ENCODE measurements at regions not wholly inside any gene's neighbourhood (a gene's known extent, or its start where the extent isn't known, plus 50 kb on each side); places are given as distances from the start of the nearest gene placed in this dataset.

DNA sequence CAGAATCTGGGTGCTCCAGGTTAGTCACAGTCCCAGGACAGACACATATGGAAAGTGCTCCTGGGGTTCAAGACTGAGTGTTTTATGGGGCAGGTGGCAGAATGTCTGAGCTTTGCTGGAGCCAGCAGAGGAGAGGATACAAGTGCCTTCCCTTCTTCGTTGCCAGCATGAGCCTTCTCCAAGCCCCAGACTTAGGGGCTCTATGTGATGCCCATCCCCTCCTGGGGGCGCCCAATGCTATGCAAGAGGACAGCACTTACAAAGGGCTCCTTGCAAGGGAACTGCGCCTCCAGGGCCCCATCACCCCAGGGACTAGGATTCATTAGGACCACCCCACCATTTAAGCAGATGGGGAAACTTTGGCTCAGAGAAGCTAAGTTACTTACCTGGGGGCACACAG is 581.9 kb downstream of the BUD13 start:
- Histone ChIP-seq H3K9me2 (no peaks in the 10 kb centered on the region), H2AFZ (ENCODE audit: low read depth) (no peak overlapping the region), H3F3A (replicated peaks; ENCODE audit: insufficient read depth) (no peaks in the 10 kb centered on the region), H3K9me3 (no peaks in the 10 kb centered on the region), H3K4me3 (ENCODE audit: low read depth in 2 of 2, low read length in 1 of 2) (no peak overlapping the region), H4K20me1 (ENCODE audit: insufficient read depth) (no peaks in the 10 kb centered on the region), H3K4me1 (ENCODE audit: control insufficient read depth in 1 of 2, insufficient read depth in 2 of 2, low read depth in 1 of 2, low read length in 1 of 2) (peaks cover 4 to 32% of the 10 kb centered on the region in 2 experiments; a peak in 3 of 4 replicates), H3K27ac (ENCODE audit: low read depth in 2 of 2, low read length in 1 of 2) (no peak overlapping the region), H3K4me2 (no peak overlapping the region), H3K79me2 (ENCODE audit: insufficient read depth) (no peaks in the 10 kb centered on the region), H3K9ac (no peak overlapping the region), H3K36me3 (replicated peaks in 1 of 2; ENCODE audit: control insufficient read depth in 1 of 2, insufficient read depth in 2 of 2, low read length in 1 of 2) (no peaks in the 10 kb centered on the region), H3K27me3 (ENCODE audit: insufficient read depth) (no peaks in the 10 kb centered on the region)
- DNase-seq = no peak
- 80% methylated on average over 2 of the region's 3 CpGs for WGBS (ENCODE audit: low lambda C conversion rate)
- TF ChIP-seq SMC3 (IDR thresholded peaks at IDR 0.05; ENCODE audit: low read depth, low read length) (no peak), GATA2 (CRISPR knock-in tag; IDR thresholded peaks at IDR 0.05) (no peak), EZH2phosphoT487 (IDR thresholded peaks at IDR 0.05; ENCODE audit: borderline replicate concordance, low read depth) (no peak), TEAD4 (IDR thresholded peaks at IDR 0.05; ENCODE audit: borderline replicate concordance, insufficient read depth) (no peak), REST (IDR thresholded peaks at IDR 0.05; ENCODE audit: low read depth, low read length) (no peak), CTCF (IDR thresholded peaks at IDR 0.05) (no peak), NFIC (IDR thresholded peaks at IDR 0.05; ENCODE audit: borderline replicate concordance) (no peak), GABPA (IDR thresholded peaks at IDR 0.05; ENCODE audit: low read depth) (no peak)
- TF ChIP-seq, protein P1, sequence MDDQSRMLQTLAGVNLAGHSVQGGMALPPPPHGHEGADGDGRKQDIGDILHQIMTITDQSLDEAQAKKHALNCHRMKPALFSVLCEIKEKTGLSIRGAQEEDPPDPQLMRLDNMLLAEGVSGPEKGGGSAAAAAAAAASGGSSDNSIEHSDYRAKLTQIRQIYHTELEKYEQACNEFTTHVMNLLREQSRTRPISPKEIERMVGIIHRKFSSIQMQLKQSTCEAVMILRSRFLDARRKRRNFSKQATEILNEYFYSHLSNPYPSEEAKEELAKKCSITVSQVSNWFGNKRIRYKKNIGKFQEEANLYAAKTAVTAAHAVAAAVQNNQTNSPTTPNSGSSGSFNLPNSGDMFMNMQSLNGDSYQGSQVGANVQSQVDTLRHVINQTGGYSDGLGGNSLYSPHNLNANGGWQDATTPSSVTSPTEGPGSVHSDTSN (IDR thresholded peaks at IDR 0.05) = no peak
- TF ChIP-seq, protein P2, sequence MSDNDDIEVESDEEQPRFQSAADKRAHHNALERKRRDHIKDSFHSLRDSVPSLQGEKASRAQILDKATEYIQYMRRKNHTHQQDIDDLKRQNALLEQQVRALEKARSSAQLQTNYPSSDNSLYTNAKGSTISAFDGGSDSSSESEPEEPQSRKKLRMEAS (IDR thresholded peaks at IDR 0.05; ENCODE audit: low read depth) = no peak
- CTCF ChIA-PET = interaction anchor here (1.4 to 2.0 kb wide), 4 partner anchors 10 to 451 kb away, joined by 3 to 7 read pairs (median 4); no protein-coding TSS in a partner anchor
- POLR2A ChIA-PET = no interaction called here

Measured in SK-N-SH (cell line).